NOMO-1 treated with dmso at 0.1 percent for 144 hours (cell line): ENCODE measurements at regions not wholly inside any gene's neighbourhood (a gene's known extent, or its start where the extent isn't known, plus 50 kb on each side); places are given as distances from the start of the nearest gene placed in this dataset.
"Not testable (repeated sequence)": the region's sequence is repeated elsewhere in the genome, so short reads cannot be mapped to it uniquely, and the experiment has no call there.

Experiments
- DNase-seq: peaks from one replicate; lab custom pipeline; 2025; ENCODE audit not compliant: unreplicated experiment; lab: John Stamatoyannopoulos, UW

GRCh38 chr14:88064841-88065240 lies 59.9 kb downstream of the GPR65 start:
- no peak for DNase-seq

GRCh38 chr14:88069677-88070076 lies 64.7 kb downstream of the GPR65 start:
- DNase-seq, result peak; percentile 31

GRCh38 chr14:88075269-88075981 lies 70.5 kb downstream of the GPR65 start:
- peak; percentile 39 for DNase-seq

GRCh38 chr14:88078525-88078924 lies 73.6 kb downstream of the GPR65 start:
- no peak for DNase-seq

GRCh38 chr14:88079624-88080023 lies 74.7 kb downstream of the GPR65 start:
- no peak for DNase-seq

GRCh38 chr14:88085736-88086135 lies 80.8 kb downstream of the GPR65 start:
- no peak for DNase-seq

- no peak for DNase-seq
Measured at GRCh38 chr14:88089445-88089844, 84.5 kb downstream of the GPR65 start.

- no peak for DNase-seq
Measured at GRCh38 chr14:88092529-88092928, 87.6 kb downstream of the GPR65 start.

- DNase-seq, result no peak
Measured at GRCh38 chr14:88095791-88096190, 90.9 kb downstream of the GPR65 start.

GRCh38 chr14:88098163-88098562 lies 93.2 kb downstream of the GPR65 start:
- DNase-seq, result no peak

- no peak for DNase-seq
Measured at GRCh38 chr14:88104710-88105109, 99.8 kb downstream of the GPR65 start.

GRCh38 chr14:88106377-88106776 lies 101.4 kb downstream of the GPR65 start:
- no peak for DNase-seq

- not testable (repeated sequence) for DNase-seq
Measured at GRCh38 chr14:88127669-88128068, 122.7 kb downstream of the GPR65 start.

- DNase-seq, result peak; percentile 67
Measured at GRCh38 chr14:88128816-88129215, 123.9 kb downstream of the GPR65 start.

GRCh38 chr14:88129306-88130056 lies 124.5 kb downstream of the GPR65 start:
- DNase-seq, result peak; percentile 32

- no peak for DNase-seq
Measured at GRCh38 chr14:88130057-88130432, 125.1 kb downstream of the GPR65 start.
